ENCODE measurements at regions not wholly inside any gene's neighbourhood (a gene's known extent, or its start where the extent isn't known, plus 50 kb on each side); places are given as distances from the start of the nearest gene placed in this dataset.

DNA sequence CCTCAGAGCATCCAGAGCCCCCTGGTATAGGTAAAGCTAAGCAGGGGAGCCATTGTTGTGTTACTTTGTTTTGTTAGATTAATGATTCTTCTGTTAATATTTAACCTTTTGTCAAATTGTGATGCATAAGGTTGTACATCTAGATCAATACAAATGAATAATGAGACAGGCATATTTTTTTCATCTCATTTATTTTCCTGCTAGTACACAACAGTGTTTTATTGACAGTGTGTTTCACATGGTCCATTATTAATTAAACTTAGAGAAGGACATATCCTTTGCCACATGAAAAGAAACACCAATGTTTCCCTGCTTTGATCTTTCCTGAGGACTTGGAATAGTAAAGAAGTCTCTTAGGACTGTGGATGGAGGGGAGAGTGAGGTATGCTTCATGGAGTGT lies 543.6 kb upstream of the CFAP20DC start:
- no peak for FAIRE-seq

DNA sequence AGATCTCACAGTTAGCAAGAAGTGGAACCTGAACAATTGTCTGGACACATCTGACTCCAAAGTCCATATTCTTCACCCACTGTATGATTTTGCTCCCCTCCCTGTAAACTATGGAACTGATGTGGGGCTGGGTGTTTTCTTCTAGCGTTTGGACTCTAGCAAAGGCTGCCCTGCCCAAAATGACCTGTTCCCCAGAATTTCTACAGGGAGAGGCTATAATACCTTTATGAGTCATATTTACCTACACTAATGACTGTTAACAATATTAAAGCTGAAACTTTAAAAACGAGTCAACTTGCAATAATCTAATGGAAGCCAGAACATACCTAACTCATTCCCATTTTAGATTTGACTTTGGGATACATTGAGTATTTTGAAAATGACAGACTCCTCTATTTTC lies 531.2 kb upstream of the CFAP20DC start:
- FAIRE-seq (no peak), DNase-seq (ENCODE audit: low spot score) (no peak)

More for the DNA sequence above, 543.6 kb upstream of the CFAP20DC start:
- DNase-seq (ENCODE audit: low spot score): no peak

DNA sequence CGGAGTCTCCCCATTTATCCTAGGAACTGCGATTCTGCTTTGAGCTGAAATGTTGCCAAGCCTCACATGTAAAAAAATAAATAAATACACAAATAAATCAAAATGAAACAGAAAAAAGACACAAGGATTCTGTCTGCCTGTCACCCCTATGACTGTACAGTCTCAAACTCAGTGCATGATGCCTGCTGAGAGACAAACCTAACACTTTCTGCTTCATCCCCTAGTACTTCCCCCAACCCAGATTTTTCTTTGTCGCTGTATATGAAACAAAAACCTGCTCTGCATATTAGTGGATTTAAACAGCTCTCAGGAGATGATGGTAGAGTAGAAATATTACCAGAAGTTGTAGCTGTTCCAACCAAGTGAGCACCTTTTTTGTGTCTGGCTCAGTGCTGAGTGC lies 530.7 kb upstream of the CFAP20DC start:
- FAIRE-seq: no peak
- no peak for DNase-seq (ENCODE audit: low spot score)

DNA sequence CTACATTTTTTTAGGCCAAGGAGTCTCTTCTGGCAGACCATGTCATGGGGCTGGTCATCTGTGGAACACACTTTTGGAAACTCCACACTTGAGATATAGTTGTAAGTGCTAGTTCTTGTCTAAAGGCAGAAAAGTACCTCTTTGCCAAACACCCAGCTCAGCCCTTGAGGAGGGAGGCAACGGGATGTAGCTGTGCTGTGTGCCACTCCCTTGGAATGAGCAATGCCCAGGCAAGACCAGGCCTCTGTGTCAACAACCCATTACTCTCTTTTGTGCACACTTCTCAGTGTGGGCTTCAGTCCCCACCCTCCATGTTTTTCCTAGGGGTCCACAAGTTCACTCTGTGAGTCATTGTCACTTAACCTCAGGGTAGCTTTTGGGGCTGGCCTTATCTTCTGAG lies 528.3 kb upstream of the CFAP20DC start:
- FAIRE-seq (no peak), DNase-seq (ENCODE audit: low spot score) (no peak)

DNA sequence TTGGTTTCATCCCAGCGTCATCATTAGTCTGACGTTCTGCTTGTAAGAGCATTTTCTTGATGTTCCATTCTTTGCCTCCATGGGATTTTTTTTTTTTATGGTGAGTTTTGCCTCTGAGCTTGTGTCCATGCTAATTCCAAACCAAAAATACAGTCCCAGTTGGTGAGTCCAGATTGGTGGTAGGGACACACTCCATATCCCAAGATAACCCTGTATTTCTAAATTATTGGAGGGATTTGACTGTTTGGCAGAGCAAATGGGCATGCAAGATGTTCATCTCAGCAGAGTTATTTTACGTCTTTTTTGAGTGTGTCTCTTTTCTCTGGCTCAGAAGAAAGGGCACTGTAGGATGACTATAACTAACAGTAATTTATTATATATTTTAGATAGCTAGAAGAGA lies 526.8 kb upstream of the CFAP20DC start:
- FAIRE-seq (no peak), DNase-seq (ENCODE audit: low spot score) (no peak)

DNA sequence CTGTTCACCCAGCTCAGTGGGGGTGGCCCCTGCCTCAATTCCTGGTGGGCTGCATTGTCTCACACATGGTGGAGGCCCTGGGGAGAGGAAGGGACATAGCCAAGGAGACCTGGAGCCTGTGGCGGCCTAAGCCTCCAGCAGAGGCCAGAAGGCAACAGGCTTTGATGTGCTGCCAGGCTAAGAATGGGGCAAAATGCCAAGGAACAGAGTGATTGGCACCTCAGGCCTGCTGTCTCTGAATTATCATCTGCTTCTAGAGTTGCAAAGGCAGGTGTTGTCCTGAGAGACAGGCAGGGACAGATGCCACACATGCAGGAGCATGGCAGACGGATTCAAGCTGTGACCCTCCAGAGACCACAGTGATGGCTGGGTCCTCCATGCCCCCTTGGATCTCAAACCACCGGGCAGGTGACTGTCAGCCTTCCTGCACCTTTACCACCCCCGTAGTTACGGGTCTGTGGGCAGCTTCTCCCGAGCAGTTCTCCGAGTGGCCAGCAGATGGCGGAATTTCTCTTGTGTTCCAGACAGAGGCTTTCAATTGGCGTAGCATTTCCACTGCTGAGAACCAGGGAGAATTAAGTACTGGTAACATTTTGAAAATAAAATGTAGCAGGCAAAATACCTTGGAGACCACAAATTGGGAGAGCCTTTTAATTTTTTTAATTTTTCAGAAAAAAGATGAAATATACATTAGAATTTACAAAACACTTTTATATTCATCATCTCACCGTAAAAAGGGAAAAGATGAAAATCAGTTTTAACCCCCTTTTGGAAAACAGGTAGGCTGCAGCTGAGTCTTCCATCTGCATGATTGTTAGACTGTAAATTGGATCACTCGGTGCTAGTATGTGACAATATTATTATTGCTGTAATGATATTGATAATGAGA lies 525.5 kb upstream of the CFAP20DC start:
- peak; percentile 80 for FAIRE-seq
- DNase-seq (ENCODE audit: low spot score): peak; percentile 73

DNA sequence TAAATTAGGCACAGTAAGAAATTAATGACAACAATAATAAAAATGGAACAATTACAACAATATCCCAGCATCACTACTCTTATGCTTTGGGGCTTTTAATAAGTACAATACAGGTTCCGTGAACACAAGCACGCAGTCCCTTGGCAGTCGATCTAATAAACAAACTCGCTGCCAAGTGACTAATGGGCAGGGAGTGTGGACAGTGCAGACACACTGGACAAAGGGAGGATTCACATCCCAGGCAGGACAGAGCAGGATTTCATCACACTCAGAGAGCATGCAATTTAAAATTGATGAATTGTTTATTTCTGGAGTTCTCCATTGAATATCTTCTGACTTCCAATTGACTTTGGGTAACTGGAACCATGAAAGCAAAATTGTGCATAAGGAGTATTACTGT lies 524.1 kb upstream of the CFAP20DC start:
- DNase-seq (ENCODE audit: low spot score) (peak; percentile 31), FAIRE-seq (no peak)

DNA sequence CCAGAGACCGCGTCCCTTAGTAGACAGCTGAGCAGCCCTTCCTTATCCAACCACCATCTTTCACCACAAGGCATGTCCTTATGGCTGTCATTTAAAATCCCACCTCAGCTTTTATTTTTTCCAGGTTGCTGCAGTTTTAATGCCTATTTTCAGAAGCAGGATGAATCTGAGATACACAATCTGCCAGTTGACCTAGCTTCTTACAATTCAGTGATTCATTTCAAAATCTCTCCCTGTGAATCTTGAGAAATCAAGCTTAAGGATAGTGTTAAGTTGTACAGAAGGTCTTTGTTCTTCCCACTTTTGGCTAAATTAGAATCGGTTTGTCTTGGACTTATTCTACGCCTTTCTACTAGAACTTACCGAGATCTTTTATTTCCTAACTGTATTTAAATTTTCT lies 522.3 kb upstream of the CFAP20DC start:
- DNase-seq (ENCODE audit: low spot score): no peak

DNA sequence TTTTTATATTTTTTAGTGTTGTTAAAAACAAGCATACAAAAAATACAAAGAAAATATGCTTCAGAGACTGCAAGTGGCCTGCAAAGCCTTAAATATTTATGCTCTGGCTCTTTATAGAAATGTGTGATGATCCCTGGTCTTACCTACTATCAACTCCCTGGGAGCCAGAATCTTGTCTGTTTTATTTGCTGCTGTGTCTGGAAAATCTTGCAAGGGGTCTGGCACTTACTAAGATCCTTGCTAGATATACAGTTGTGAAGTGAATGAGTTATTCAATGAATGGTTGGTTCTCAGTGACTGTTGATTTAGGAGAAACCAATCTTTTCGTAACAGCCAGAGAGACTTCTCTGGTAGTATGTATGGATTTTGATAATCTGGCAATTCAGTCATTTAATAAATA lies 521.0 kb upstream of the CFAP20DC start:
- no peak for FAIRE-seq
- DNase-seq (ENCODE audit: low spot score): no peak

More for the DNA sequence above, 522.3 kb upstream of the CFAP20DC start:
- FAIRE-seq: no peak

DNA sequence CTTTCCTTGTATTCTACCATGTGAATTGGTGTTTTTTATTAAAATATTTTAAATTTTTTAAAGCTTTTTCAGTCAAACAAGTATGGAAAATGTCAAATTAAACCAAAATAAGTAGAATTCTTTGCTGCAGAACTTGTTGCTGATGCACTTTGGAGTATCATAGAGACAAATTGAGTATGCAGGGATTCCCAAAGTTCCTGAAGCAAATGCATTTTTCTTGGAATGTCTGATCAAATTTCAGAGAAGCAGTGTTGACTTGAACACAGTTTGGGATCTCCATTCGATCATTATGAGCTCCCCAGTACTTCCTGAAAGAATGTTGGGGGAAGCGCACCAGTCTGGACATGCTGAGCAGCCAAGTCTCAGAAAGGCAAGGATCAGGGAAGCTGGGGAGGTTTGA lies 517.8 kb upstream of the CFAP20DC start:
- DNase-seq (ENCODE audit: low spot score): no peak
- no peak for FAIRE-seq

DNA sequence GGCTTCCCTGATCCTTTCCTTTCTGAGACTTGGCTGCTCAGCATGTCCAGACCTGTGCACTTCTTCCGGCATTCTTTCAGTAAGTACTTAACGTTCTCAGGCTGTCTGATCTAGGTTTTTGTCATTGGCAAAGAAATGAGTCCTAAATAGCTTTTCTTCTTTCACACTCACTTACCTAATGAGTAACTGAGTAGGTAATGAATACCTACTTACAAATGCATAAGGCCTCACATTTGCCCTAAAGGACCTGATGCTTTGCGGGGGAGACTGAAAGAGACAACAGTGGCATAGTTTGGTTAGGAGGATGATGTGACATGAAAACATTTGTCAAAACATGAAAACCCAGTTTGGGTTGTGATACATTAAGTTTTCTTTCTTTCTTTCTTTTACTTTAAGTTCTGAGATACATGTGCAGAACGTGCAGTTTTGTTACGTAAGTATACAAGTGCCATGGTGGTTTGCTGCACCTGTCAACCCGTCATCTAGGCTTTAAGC lies 516.7 kb upstream of the CFAP20DC start:
- FAIRE-seq: no peak
- DNase-seq (ENCODE audit: low spot score): no peak

DNA sequence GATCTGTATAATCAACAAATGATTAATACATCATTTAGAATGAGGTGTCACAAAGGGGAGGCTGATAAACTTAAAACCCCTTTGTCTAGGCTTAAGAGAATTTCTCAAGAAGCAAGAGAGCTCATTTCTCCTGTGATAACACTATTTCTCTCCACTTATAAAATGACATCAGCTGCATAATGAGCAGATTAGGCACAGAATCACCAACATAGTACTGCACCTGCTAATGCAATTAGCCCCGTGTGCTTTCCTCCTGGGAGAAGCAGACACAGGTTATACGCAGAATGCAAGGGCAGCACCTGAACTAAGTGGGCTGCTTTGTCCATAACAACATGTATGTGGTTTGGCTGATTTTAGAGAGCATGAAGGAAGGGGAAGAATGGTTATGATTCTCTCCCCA lies 515.3 kb upstream of the CFAP20DC start:
- DNase-seq (ENCODE audit: low spot score): no peak
- FAIRE-seq: no peak

DNA sequence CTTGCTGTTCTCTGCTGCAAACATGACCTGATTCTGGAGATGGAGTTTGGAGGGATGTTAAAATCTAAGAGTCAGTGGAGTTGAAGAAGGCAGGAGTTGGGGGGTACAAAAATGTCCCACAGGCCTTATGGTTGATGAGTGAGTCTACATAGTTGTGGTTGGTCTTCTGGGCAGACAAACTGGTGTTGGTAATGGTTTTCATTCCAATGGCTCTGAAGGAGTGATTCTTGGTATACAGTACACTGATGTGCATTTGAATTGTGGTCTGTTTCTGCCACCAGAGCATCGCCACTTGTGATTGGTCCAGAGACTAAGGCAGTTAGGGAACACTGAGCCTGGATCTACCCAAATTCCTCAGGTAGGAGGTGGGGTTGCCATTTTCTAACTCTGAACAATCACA lies 514.1 kb upstream of the CFAP20DC start:
- FAIRE-seq (no peak), DNase-seq (ENCODE audit: low spot score) (no peak)

DNA sequence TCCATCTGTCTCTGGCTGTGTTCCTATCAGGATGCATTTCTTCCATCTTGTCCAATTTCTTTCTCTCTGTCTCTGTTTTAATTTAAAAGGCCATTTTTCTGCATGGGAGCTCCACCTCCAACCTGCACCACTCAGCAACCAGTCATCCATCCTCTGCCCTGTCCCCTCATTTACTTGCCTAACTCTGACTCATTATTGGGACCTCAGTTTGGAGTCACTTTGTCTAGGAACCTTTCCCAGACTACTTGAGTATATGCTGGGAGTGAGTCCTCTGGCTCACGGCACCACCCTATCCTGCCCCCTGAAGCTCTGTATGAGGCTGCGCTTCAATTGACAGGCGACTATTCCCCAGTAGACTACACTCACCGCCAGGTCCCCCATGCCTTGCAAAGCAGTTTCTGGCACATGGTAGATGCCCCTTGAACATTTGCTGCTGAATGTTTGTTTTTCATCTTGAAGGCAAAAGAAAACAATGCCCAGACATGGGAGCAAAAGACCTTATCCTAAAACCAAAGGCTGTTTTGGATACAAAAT lies 513.3 kb upstream of the CFAP20DC start:
- DNase-seq (ENCODE audit: low spot score) (no peak), FAIRE-seq (no peak)

DNA sequence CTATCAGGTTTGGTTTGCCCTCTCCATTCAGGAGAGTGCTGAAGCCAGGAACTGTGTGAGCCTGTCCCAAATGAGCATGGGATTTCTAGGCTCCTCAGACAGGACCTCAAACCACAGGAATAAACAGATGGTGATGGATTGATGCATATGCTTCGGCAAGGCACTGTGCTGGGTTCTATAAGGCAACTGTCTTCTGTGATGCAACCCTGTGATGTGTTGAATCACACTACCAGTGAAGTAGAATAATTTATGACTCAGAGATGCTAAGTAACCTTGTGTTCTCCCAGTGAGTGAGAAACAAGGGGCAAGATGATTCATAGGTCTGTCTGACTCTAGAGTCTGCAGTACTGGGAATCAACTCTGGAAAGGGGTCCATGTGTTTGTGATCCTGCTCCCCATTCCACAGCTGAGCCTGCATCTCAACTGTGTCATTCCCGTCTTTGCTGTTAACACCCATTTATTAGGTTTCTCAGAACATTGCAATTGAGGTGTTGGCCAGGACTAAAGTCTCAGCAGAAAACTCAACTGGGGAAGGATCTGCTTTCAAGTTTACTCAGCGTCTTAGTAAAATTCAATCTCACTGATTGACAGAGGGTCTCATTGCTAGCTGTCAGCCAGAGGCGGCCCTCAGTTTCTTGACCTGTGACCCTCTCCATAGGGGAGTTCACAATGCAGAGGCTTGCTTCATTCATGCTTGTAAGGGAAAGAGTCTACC lies 510.1 kb upstream of the CFAP20DC start:
- DNase-seq (ENCODE audit: low spot score) (peak; percentile 83), FAIRE-seq (no peak)

DNA sequence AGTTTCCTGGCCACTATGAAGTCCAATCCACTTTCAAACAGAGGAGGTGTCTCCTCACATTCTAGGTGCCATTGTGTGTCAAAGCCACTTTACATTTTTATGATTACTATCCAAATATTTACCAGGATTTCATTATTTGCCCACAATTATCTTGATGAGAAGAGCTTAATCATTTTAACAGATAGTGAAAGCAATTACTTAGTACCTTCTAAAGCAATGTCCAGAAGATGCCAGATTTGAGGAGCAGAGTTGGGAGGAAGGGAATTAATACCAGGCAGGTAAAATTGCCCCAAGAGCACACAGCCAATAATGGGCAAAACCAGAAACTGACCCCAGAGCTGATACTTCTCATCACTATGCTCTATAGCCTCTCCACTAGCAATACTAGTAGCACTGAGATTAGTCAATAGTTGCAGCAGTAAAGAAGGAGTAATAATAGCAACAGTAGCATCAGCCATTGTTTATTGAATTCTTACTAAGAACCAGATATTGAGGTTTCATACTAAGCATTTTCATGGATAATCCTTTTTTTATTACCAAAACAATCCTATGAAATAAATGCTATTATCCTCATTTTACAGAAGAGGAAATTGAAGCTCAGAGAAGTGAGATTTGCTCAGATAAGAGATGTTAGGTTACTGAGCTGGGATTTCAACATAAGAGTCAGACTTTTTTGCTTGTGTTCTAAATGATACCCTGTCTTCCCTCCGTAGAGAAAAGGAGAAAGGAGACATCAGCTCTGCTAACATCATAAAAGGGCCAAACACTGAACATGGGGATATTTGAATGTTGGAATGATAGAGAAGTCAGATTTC lies 509.3 kb upstream of the CFAP20DC start:
- FAIRE-seq (no peak), DNase-seq (ENCODE audit: low spot score) (no peak)

DNA sequence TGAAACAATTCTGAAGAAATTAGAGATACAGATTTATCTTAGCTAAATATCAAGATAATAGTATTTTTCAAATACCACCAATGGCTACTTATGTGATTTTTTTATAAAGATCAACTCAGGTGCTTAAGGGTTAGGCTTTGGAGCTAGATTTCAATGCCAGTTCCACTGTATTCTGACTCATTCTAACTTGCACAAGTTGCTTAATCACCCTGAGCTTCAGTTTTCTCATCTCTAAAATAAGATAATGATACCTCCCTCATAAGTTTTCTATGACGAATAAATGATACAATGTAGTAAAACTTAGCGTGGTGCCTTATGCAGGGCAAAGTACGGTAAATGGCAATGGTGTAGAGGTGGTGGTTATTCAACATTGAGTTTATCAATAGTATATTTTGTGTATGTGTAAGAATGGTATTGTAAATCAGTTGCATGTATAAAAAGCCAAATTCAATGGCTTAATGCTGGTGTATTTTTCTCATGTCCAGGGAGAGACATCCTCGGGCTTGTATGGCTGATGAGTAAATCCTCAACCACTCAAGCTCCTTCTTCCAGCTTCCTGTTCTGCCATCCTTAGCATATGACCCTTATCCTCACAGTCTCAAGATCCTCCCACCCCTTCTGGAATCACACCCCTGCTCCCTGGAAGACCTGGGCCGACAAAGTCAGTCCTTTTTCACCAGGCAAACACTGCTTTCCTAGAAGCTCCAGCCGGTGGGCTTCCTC lies 505.9 kb upstream of the CFAP20DC start:
- DNase-seq (ENCODE audit: low spot score) (no peak), FAIRE-seq (no peak)

DNA sequence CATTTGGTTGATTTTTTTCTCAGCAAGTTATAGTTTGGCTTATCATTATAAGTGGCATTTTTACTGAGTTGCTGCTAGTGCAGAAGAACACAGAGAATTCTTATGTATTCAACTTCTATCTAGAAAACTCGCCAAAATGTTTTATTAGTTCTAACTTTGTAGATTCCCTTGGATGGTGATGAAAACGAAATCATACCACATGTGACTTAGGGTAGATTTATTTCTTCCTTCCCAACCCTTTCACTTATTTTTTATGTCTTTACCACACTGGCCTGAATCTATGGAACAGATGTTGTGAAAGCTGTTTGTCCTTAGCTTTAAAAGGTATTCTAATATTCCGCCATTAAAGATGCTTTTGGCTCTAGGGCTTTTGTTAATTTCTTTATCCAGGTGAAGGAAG lies 503.3 kb upstream of the CFAP20DC start:
- FAIRE-seq: no peak
- DNase-seq (ENCODE audit: low spot score): no peak

DNA sequence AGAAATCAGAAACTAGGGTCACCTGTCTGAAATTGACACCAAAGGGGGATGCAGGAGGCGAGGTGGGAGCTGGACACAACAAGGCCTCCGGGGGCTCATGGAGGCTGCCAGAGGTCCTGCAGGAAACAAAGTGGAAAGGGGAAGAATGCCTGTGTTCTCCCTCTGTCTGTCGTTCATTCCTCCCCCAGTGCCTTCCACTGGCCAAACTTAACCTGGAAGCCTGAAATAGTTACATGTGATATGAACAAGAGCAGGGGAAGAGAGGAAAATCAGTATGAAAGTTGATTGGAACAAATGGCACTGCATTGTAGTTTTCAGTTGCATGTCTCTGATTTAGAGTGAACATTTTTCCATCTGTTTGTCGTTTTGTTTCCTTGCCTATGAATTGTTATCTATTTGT lies 502.0 kb upstream of the CFAP20DC start:
- DNase-seq (ENCODE audit: low spot score) (no peak), FAIRE-seq (no peak)

DNA sequence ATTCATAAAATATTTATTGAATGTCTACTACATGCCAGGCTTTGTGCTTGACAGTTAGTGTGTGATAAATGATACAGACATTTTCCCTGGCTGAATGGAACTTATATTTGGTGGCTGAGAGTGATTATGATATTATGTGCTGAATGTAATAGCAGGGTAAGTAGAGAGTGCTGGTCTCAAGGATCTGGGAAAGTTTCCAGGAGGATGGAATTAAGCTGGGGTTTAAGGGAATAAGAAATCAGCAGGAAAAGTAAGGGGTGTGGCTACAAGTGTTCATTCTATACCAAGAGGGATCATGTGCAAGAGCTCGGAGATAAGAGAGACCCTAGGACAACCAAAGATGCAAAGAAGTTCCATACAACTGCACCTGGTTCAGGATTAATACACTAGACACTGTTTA lies 500.1 kb upstream of the CFAP20DC start:
- DNase-seq (ENCODE audit: low spot score) (no peak), FAIRE-seq (no peak)

DNA sequence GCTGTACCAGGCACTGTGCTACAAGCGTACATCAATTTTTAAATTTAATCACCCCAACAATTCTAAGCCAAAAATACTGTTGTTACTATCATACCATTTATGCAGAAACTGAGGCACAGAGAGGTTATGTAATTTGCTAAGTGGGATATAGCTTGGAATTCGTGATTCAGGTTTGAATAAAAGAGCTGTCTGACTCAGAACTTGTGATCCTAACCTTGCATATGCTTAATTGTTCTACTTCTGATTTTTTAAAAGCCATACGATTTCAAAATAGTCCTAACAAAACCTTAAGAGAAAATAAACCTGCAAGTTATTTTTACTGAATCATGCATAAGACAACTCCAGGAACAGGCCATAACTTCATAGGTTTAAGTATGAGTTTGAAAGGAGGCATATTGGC lies 498.0 kb upstream of the CFAP20DC start:
- FAIRE-seq (no peak), DNase-seq (ENCODE audit: low spot score) (no peak)

All from urothelium cell line (cell line).